ENCODE measurements at regions not wholly inside any gene's neighbourhood (a gene's known extent, or its start where the extent isn't known, plus 50 kb on each side); places are given as distances from the start of the nearest gene placed in this dataset.

- Histone ChIP-seq H3K9me2 (replicated peaks; ENCODE audit: insufficient read depth, low read length) (no peaks in the 10 kb centered on the region), H3K36me3 (replicated peaks; ENCODE audit: insufficient read depth, low read length) (no peaks in the 10 kb centered on the region), H2AFZ (ENCODE audit: low read length) (no peak overlapping the region), H3F3A (ENCODE audit: insufficient read depth, low read length) (peaks cover 17% of the 10 kb centered on the region; the same call in 1 of the 2 replicates), H3K27ac (ENCODE audit: low read length) (no peak overlapping the region), H3K27me3 (replicated peaks; ENCODE audit: insufficient read depth, low read length) (peaks cover 45% of the 10 kb centered on the region), H3K79me2 (ENCODE audit: low read length) (no peaks in the 10 kb centered on the region), H3K4me3 (ENCODE audit: low read length) (no peak overlapping the region), H3K4me1 (ENCODE audit: low read length) (peaks cover 31% of the 10 kb centered on the region), H3K9me3 (replicated peaks; ENCODE audit: insufficient read depth, low read length) (no peaks in the 10 kb centered on the region), H3K4me2 (ENCODE audit: low read depth, low read length) (no peak overlapping the region), H4K20me1 (ENCODE audit: insufficient read depth, low read length) (no peaks in the 10 kb centered on the region), H3K9ac (ENCODE audit: low read length) (no peak overlapping the region)
- no peak for TF ChIP-seq EZH2phosphoT487 (IDR thresholded peaks at IDR 0.05; ENCODE audit: low read length)
- TF ChIP-seq EZH2 (optimal IDR thresholded peaks at IDR 0.05; ENCODE audit: low read depth, low read length) = no peak
- no peak for DNase-seq
Measured at GRCh38 chr1:172897738-172898137, 153.0 kb downstream of the TNFSF18 start.

- H3K36me3 ChIP-seq (replicated peaks; ENCODE audit: insufficient read depth, low read length) = no peaks in the 10 kb centered on the region
- no peaks in the 10 kb centered on the region for H3K9me3 ChIP-seq (replicated peaks; ENCODE audit: insufficient read depth, low read length)
- peaks cover 17% of the 10 kb centered on the region; the same call in 1 of the 2 replicates for H3F3A ChIP-seq (ENCODE audit: insufficient read depth, low read length)
- H3K9ac ChIP-seq (ENCODE audit: low read length) = no peak overlapping the region
- H4K20me1 ChIP-seq (ENCODE audit: insufficient read depth, low read length) = no peaks in the 10 kb centered on the region
- no peaks in the 10 kb centered on the region for H3K9me2 ChIP-seq (replicated peaks; ENCODE audit: insufficient read depth, low read length)
- H3K4me2 ChIP-seq (ENCODE audit: low read depth, low read length) = no peak overlapping the region
- no peak overlapping the region for H2AFZ ChIP-seq (ENCODE audit: low read length)
- peaks cover 38% of the 10 kb centered on the region for H3K4me1 ChIP-seq (ENCODE audit: low read length)
- H3K79me2 ChIP-seq (ENCODE audit: low read length) = no peaks in the 10 kb centered on the region
- TF ChIP-seq EZH2 (optimal IDR thresholded peaks at IDR 0.05; ENCODE audit: low read depth, low read length) (no peak), CTCF (IDR thresholded peaks at IDR 0.05; ENCODE audit: low read length) (no peak), EZH2phosphoT487 (IDR thresholded peaks at IDR 0.05; ENCODE audit: low read length) (no peak)
- H3K4me3 ChIP-seq (ENCODE audit: low read length) = no peak overlapping the region
- DNase-seq = no peak
- H3K27ac ChIP-seq (ENCODE audit: low read length) = no peak overlapping the region
- H3K27me3 ChIP-seq (replicated peaks; ENCODE audit: insufficient read depth, low read length) = peaks cover 45% of the 10 kb centered on the region
Measured at GRCh38 chr1:172898866-172899265, 151.9 kb downstream of the TNFSF18 start.

- peaks cover 38% of the 10 kb centered on the region for H3K4me1 ChIP-seq (ENCODE audit: low read length)
- no peaks in the 10 kb centered on the region for H3K9me2 ChIP-seq (replicated peaks; ENCODE audit: insufficient read depth, low read length)
- H2AFZ ChIP-seq (ENCODE audit: low read length) = no peak overlapping the region
- H3K9me3 ChIP-seq (replicated peaks; ENCODE audit: insufficient read depth, low read length) = no peaks in the 10 kb centered on the region
- no peak for DNase-seq
- H3K4me3 ChIP-seq (ENCODE audit: low read length) = no peak overlapping the region
- H4K20me1 ChIP-seq (ENCODE audit: insufficient read depth, low read length) = no peaks in the 10 kb centered on the region
- peaks cover 8% of the 10 kb centered on the region; the same call in 1 of the 2 replicates for H3F3A ChIP-seq (ENCODE audit: insufficient read depth, low read length)
- H3K79me2 ChIP-seq (ENCODE audit: low read length) = no peaks in the 10 kb centered on the region
- no peaks in the 10 kb centered on the region for H3K36me3 ChIP-seq (replicated peaks; ENCODE audit: insufficient read depth, low read length)
- TF ChIP-seq EZH2phosphoT487 (IDR thresholded peaks at IDR 0.05; ENCODE audit: low read length) = no peak
- H3K9ac ChIP-seq (ENCODE audit: low read length) = no peak overlapping the region
- no peak overlapping the region for H3K4me2 ChIP-seq (ENCODE audit: low read depth, low read length)
- H3K27ac ChIP-seq (ENCODE audit: low read length) = no peak overlapping the region
- peaks cover 55% of the 10 kb centered on the region for H3K27me3 ChIP-seq (replicated peaks; ENCODE audit: insufficient read depth, low read length)
Measured at GRCh38 chr1:172900376-172900997, 150.3 kb downstream of the TNFSF18 start.

GRCh38 chr1:172902200-172902599 lies 148.5 kb downstream of the TNFSF18 start:
- H3F3A ChIP-seq (ENCODE audit: insufficient read depth, low read length) = peaks cover 13% of the 10 kb centered on the region
- H3K4me1 ChIP-seq (ENCODE audit: low read length) = peaks cover 45% of the 10 kb centered on the region
- no peak overlapping the region for H3K4me3 ChIP-seq (ENCODE audit: low read length)
- H3K9me3 ChIP-seq (replicated peaks; ENCODE audit: insufficient read depth, low read length) = no peaks in the 10 kb centered on the region
- no peaks in the 10 kb centered on the region for H3K36me3 ChIP-seq (replicated peaks; ENCODE audit: insufficient read depth, low read length)
- TF ChIP-seq CTCF (IDR thresholded peaks at IDR 0.05; ENCODE audit: low read length) = no peak
- TF ChIP-seq EZH2phosphoT487 (IDR thresholded peaks at IDR 0.05; ENCODE audit: low read length) = no peak
- TF ChIP-seq EZH2 (optimal IDR thresholded peaks at IDR 0.05; ENCODE audit: low read depth, low read length) = no peak
- no peak overlapping the region for H3K27ac ChIP-seq (ENCODE audit: low read length)
- no peak for DNase-seq
- H2AFZ ChIP-seq (ENCODE audit: low read length) = no peak overlapping the region
- H3K9me2 ChIP-seq (replicated peaks; ENCODE audit: insufficient read depth, low read length) = no peaks in the 10 kb centered on the region
- no peak overlapping the region for H3K4me2 ChIP-seq (ENCODE audit: low read depth, low read length)
- no peaks in the 10 kb centered on the region for H3K79me2 ChIP-seq (ENCODE audit: low read length)
- no peak overlapping the region for H3K9ac ChIP-seq (ENCODE audit: low read length)
- H4K20me1 ChIP-seq (ENCODE audit: insufficient read depth, low read length) = no peaks in the 10 kb centered on the region
- H3K27me3 ChIP-seq (replicated peaks; ENCODE audit: insufficient read depth, low read length) = peaks cover 50% of the 10 kb centered on the region

Measured in MM.1S (cell line).